ENCODE measurements at regions not wholly inside any gene's neighbourhood (a gene's known extent, or its start where the extent isn't known, plus 50 kb on each side); places are given as distances from the start of the nearest gene placed in this dataset.

- peak; percentile 84 for TF ChIP-seq NR2F6 (IDR thresholded peaks at IDR 0.05)
- TF ChIP-seq NR2F6 (CRISPR knock-in tag; IDR thresholded peaks at IDR 0.05) = peak; percentile 94
- peak; percentile 21; the same call in 1 of the 2 replicates for TF ChIP-seq KDM2A (CRISPR knock-in tag; IDR thresholded peaks at IDR 0.05; ENCODE audit: borderline replicate concordance, low read depth)
- TF ChIP-seq ZNF180 (CRISPR knock-in tag; IDR thresholded peaks at IDR 0.05; ENCODE audit: borderline replicate concordance, low read depth) = 0 out of 2 replicates have a peak, but pooled peaks have one; percentile 46
- TF ChIP-seq KLF11 (CRISPR knock-in tag; IDR thresholded peaks at IDR 0.05) = no peak
- TF ChIP-seq ZFP37 (CRISPR knock-in tag; IDR thresholded peaks at IDR 0.05; ENCODE audit: borderline replicate concordance) = peak; percentile 85; the same call in 1 of the 2 replicates
- peak; percentile 91; the same call in 1 of the 2 replicates for TF ChIP-seq FOXK1 (CRISPR knock-in tag; IDR thresholded peaks at IDR 0.05; ENCODE audit: borderline replicate concordance, low read depth)
- TF ChIP-seq, protein P1, sequence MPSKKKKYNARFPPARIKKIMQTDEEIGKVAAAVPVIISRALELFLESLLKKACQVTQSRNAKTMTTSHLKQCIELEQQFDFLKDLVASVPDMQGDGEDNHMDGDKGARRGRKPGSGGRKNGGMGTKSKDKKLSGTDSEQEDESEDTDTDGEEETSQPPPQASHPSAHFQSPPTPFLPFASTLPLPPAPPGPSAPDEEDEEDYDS (CRISPR knock-in tag; IDR thresholded peaks at IDR 0.05) = peak; percentile 36; the same call in 1 of the 2 replicates
- 0 out of 2 replicates have a peak, but pooled peaks have one; percentile 19 for TF ChIP-seq THAP11 (CRISPR knock-in tag; IDR thresholded peaks at IDR 0.05)
- peak; percentile 95 for TF ChIP-seq FOXA3 (CRISPR knock-in tag; IDR thresholded peaks at IDR 0.05)
- TF ChIP-seq FOXP1 (IDR thresholded peaks at IDR 0.05) = no peak
- peak; percentile 84 for TF ChIP-seq FOXP1 (CRISPR knock-in tag; IDR thresholded peaks at IDR 0.05)
- TF ChIP-seq, protein P2, sequence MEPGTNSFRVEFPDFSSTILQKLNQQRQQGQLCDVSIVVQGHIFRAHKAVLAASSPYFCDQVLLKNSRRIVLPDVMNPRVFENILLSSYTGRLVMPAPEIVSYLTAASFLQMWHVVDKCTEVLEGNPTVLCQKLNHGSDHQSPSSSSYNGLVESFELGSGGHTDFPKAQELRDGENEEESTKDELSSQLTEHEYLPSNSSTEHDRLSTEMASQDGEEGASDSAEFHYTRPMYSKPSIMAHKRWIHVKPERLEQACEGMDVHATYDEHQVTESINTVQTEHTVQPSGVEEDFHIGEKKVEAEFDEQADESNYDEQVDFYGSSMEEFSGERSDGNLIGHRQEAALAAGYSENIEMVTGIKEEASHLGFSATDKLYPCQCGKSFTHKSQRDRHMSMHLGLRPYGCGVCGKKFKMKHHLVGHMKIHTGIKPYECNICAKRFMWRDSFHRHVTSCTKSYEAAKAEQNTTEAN (CRISPR knock-in tag; conservative IDR thresholded peaks at IDR 0.05) = peak; percentile 65; the same call in 1 of the 2 replicates
- TF ChIP-seq KLF6 (CRISPR knock-in tag; IDR thresholded peaks at IDR 0.05) = no peak
- peak; percentile 58; the same call in 1 of the 2 replicates for TF ChIP-seq HDAC1 (CRISPR knock-in tag; IDR thresholded peaks at IDR 0.05)
- TF ChIP-seq, protein P3, sequence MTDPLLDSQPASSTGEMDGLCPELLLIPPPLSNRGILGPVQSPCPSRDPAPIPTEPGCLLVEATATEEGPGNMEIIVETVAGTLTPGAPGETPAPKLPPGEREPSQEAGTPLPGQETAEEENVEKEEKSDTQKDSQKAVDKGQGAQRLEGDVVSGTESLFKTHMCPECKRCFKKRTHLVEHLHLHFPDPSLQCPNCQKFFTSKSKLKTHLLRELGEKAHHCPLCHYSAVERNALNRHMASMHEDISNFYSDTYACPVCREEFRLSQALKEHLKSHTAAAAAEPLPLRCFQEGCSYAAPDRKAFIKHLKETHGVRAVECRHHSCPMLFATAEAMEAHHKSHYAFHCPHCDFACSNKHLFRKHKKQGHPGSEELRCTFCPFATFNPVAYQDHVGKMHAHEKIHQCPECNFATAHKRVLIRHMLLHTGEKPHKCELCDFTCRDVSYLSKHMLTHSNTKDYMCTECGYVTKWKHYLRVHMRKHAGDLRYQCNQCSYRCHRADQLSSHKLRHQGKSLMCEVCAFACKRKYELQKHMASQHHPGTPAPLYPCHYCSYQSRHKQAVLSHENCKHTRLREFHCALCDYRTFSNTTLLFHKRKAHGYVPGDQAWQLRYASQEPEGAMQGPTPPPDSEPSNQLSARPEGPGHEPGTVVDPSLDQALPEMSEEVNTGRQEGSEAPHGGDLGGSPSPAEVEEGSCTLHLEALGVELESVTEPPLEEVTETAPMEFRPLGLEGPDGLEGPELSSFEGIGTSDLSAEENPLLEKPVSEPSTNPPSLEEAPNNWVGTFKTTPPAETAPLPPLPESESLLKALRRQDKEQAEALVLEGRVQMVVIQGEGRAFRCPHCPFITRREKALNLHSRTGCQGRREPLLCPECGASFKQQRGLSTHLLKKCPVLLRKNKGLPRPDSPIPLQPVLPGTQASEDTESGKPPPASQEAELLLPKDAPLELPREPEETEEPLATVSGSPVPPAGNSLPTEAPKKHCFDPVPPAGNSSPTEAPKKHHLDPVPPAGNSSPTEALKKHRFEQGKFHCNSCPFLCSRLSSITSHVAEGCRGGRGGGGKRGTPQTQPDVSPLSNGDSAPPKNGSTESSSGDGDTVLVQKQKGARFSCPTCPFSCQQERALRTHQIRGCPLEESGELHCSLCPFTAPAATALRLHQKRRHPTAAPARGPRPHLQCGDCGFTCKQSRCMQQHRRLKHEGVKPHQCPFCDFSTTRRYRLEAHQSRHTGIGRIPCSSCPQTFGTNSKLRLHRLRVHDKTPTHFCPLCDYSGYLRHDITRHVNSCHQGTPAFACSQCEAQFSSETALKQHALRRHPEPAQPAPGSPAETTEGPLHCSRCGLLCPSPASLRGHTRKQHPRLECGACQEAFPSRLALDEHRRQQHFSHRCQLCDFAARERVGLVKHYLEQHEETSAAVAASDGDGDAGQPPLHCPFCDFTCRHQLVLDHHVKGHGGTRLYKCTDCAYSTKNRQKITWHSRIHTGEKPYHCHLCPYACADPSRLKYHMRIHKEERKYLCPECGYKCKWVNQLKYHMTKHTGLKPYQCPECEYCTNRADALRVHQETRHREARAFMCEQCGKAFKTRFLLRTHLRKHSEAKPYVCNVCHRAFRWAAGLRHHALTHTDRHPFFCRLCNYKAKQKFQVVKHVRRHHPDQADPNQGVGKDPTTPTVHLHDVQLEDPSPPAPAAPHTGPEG (CRISPR knock-in tag; IDR thresholded peaks at IDR 0.05) = no peak
- TF ChIP-seq ZNF232 (CRISPR knock-in tag; IDR thresholded peaks at IDR 0.05; ENCODE audit: borderline replicate concordance) = 0 out of 2 replicates have a peak, but pooled peaks have one; percentile 41
- peak; percentile 77; the same call in 1 of the 2 replicates for TF ChIP-seq MIER3 (CRISPR knock-in tag; IDR thresholded peaks at IDR 0.05; ENCODE audit: borderline replicate concordance)
- TF ChIP-seq TBX2 (CRISPR knock-in tag; IDR thresholded peaks at IDR 0.05; ENCODE audit: borderline replicate concordance) = peak; percentile 73; the same call in 1 of the 2 replicates
- TF ChIP-seq SPEN (CRISPR knock-in tag; IDR thresholded peaks at IDR 0.05; ENCODE audit: low read depth) = peak; percentile 66; the same call in 1 of the 2 replicates
- TF ChIP-seq NR2C2 (CRISPR knock-in tag; IDR thresholded peaks at IDR 0.05; ENCODE audit: borderline replicate concordance) = 0 out of 2 replicates have a peak, but pooled peaks have one; percentile 8
- no peak for TF ChIP-seq MTF2 (CRISPR knock-in tag; IDR thresholded peaks at IDR 0.05; ENCODE audit: borderline replicate concordance)
- peak; percentile 75 for TF ChIP-seq HNF4A (CRISPR knock-in tag; IDR thresholded peaks at IDR 0.05)
- TF ChIP-seq MED1 (CRISPR knock-in tag; IDR thresholded peaks at IDR 0.05) = peak; percentile 95
- TF ChIP-seq CEBPG (CRISPR knock-in tag; IDR thresholded peaks at IDR 0.05) = peak; percentile 18; the same call in 1 of the 2 replicates
- TF ChIP-seq MXI1 (IDR thresholded peaks at IDR 0.05; ENCODE audit: borderline replicate concordance, low read depth, low read length) = peak; percentile 19; the same call in 1 of the 3 replicates
Measured at GRCh38 chr14:101330416-101331140, 230.7 kb upstream of the DIO3 start (continued).
